ENCODE measurements at regions not wholly inside any gene's neighbourhood (a gene's known extent, or its start where the extent isn't known, plus 50 kb on each side); places are given as distances from the start of the nearest gene placed in this dataset.

GRCh38 chr3:14286887-14287500 is 108.4 kb downstream of the LSM3 start:
- DNase-seq (ENCODE audit: low read depth in 3 of 3), result no peak

DNA sequence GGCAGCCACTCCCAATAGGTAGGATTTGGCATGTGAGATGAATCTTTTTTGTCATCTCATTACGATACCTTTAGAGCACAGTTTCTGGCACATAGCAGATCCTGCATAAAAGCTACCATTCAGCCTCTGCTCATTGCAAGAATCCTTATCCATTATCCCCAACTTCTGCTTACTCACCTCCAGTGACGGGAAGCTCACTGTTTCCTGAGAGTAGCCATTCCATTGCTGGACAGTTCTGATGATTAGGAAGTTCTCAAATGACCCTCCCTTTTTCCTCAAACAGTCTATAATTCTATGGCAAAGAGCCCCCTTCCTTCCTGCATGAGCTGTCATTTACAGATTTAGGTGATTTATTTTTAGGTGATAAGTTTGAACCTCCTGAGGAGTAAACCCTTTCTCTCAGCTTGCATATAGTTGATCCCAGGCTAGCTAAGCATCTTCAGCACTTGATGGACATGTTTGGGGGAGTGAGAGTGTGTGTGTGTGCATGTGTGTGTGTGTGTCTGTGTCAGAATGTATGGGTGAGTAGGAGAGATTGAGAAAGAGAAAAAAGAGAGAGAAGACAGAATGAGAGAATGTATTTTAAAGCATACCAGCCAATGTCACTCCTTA is 109.7 kb downstream of the LSM3 start:
- no peak for DNase-seq (ENCODE audit: low read depth in 3 of 3)

DNA sequence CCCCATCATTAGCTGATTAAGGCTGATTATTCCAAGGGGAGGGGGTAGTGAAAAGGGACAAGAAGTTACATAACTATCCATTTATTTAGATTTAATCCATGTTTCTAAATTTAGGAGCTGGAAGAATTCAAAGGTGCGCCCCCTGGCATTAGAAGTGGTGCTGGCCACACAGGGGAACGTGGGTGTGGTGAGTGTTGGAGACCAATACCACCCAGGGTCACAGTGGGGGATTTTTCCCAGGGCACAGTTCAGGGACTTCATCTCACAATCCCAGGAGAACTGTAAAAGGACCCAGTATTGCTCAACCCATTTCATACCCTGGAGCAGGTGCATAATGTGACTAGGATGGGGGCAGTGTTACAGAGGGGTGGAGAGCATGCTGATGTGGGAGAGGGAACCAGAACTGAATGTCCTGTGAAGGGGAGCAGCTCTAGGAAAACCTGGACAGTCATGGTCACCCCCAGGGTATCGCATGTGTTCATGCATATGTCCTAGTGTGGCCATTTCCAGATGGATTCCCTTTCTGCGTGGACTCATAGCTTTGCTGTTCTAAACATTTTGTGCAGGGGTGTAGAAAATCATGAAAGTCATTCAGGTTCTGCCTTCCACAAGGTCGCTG is 110.3 kb downstream of the LSM3 start:
- DNase-seq (ENCODE audit: low read depth in 3 of 3), result no peak

DNA sequence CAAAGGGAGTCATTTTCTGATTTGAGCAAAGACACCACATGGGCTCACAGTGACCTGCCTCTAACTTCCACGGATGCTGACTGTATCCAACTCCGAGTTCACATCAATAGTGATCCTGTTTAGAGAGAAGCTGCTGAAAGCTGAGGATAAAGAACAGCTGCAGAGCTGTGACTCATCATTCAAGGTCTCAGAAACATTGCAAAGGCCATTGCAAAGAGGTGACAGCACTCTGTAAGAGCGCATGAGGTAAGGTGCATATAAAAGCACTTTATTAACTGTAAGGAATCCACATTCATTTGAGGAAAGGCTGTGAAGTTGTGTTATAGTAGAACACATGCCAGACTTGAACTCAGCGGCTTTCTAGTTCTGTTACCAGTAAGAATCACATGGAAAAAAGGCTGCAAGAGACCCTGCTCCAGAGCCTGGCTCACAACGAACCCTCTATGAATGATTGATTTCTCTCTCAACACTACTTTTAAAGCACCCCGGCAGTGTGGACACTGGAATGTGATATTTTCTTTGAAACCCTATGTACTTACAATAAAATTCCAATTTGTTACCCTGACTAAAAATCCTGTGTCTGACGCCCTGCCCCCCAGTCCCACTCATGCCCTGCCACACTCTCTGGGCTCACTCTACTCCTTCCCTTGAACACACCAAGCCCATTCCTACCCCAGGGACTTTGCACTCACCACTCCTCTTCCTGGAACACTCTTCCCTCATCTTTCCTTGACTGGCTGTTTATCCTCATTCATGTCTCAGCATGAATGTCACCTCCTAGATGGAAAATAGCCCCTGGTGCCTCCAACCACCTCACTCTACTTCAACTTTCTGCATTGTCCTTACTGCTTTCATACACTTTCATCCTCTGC is 111.2 kb downstream of the LSM3 start:
- DNase-seq (ENCODE audit: low read depth in 3 of 3), result no peak

GRCh38 chr3:14290631-14291385 is 111.6 kb upstream of the SLC6A6 start:
- DNase-seq (ENCODE audit: low read depth in 3 of 3), result no peak

DNA sequence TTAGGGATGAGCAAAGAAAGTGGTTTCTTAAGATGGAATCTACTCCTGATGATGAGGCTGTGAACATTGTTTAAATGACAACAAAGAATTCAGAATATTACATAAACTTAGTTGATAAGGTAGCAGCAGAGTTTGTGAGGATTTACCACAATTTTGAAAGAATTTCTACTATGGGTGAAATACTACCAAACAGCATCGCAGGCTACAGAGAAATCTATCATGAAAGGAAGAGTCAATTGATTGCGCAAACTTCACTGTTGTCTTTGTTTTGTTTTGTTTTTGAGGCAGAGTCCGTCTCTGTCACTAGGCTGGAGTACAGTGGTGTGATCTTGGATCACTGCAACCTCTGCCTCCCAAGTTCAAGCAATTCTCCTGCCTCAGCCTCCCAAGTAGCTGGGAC is 107.4 kb upstream of the SLC6A6 start:
- no peak for DNase-seq (ENCODE audit: low read depth in 3 of 3)

- DNase-seq (ENCODE audit: low read depth in 3 of 3), result no peak
Observed at GRCh38 chr3:14295801-14296200, 106.6 kb upstream of the SLC6A6 start.

DNA sequence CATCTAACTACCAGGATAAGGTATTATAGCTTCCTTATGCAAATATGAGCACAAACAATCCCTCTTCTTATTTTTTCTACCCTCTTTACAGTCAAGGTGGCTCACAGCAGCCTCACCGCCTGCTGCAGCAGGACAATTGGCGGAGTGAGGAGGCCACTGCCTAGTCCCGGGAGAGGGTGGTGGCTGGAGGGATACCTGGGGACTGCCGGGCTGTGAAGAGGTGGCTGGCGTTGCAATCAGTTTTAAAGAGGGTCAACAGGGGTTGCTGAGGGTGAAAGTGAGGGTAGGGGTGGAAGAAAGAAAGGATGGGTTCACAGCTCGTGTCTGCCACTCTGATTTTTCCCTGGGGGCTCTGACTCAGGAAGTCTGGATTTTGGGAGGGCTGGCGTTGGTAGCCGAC is 105.1 kb upstream of the SLC6A6 start:
- DNase-seq (ENCODE audit: low read depth in 3 of 3), result no peak

- no peak for DNase-seq (ENCODE audit: low read depth in 3 of 3)
Observed at GRCh38 chr3:14297784-14298236, 104.6 kb upstream of the SLC6A6 start.

GRCh38 chr3:14298442-14298841 is 104.0 kb upstream of the SLC6A6 start:
- DNase-seq (ENCODE audit: low read depth in 3 of 3), result no peak

- DNase-seq (ENCODE audit: low read depth in 3 of 3), result no peak
Observed at GRCh38 chr3:14298991-14299555, 103.3 kb upstream of the SLC6A6 start.

DNA sequence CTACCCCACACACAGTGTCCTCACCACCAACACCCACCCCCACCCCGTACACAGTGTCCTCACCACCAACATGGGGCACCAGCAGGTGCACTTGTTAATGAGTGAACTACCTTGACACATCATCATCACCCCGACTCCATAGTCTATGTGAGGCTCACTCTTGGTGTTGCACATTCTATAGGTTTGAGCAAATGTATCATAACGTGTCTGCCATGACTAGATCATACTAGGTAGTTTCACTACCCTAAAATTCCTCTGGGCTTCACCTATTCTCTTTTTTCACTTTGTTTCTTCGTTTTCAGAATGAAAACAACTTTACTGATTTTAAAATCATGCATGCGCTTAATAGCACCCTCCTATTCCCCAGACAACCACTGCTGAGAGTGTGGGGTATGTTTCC is 102.6 kb upstream of the SLC6A6 start:
- DNase-seq (ENCODE audit: low read depth in 3 of 3), result no peak

GRCh38 chr3:14300721-14301399 is 101.5 kb upstream of the SLC6A6 start:
- DNase-seq (ENCODE audit: low read depth in 3 of 3), result no peak

DNA sequence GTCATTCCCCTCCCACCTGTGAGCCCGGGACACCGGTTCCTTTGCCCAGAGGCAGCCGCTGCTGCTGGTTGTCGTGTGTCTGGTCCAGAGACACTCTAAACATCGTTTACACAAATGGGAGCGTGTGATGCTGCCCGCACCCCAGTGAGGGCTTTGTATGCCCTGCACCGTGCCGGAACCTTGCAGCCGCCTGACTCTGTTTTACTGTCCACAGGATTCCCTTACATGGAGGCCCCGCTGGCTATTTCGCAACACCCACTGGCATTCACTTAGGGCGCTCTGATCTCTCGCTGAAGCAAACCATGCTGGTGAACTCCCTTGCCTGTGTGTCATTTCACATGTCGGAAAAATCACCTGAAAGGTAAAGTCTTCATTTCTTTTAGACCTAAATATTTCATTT is 100.8 kb upstream of the SLC6A6 start:
- DNase-seq (ENCODE audit: low read depth in 3 of 3), result no peak

DNA sequence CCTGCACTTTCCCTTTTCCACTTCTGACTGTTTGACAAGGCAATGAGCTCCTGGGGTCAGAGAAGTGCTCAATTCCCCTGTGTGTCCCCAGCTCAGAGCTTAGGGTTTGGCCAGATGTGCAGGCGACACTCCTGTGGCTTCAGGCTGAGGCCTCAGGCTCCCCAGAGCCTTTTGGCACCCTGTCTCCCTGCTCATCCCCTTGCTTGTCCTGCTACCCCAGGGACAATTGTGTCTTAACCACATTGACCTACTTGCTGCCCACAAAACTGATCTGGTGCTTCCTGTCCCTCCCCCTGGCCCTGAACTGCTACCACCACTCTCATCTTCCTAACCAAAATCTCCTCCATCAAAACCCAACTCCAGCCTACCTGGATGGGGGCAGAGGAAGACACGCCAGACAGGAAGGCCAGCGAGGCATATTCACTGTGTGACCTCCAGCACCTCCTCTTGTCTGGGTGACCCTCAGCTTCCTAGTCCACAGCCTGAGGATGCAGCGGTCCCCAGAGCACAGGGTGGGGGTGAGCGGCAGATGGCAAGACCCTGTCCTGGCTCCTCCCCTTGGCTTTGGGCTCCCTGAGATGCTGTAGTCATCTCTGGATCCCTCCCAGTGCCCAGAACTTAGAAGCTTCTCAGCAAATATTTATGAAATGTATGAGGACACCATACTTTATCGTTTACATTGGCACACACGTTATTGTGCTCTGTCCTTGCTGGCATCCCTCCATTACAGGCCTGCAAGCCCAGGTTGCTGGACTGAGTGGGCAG is 98.9 kb upstream of the SLC6A6 start:
- no peak for DNase-seq (ENCODE audit: low read depth in 3 of 3)

GRCh38 chr3:14304101-14305045 is 98.0 kb upstream of the SLC6A6 start:
- DNase-seq (ENCODE audit: low read depth in 3 of 3), result no peak

DNA sequence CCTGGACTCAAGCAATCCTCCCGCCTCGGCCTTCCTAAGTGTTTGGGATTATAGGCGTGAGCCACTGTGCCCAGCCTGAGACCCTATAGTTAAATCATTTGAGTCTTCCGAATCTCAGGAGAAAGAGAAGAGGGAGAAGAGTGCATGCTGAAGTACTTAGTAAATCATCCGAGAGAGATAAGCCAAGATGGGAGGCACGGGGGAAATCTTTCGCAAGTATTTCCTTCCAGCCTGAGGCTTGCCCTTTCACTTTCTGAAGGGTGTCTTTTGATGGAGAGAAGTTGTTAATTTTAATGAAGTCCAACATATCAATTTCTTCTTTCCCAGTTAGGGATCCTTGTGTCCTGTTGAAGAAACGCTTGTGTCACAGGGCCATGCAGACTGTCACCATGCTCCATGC is 97.1 kb upstream of the SLC6A6 start:
- no peak for DNase-seq (ENCODE audit: low read depth in 3 of 3)

DNA sequence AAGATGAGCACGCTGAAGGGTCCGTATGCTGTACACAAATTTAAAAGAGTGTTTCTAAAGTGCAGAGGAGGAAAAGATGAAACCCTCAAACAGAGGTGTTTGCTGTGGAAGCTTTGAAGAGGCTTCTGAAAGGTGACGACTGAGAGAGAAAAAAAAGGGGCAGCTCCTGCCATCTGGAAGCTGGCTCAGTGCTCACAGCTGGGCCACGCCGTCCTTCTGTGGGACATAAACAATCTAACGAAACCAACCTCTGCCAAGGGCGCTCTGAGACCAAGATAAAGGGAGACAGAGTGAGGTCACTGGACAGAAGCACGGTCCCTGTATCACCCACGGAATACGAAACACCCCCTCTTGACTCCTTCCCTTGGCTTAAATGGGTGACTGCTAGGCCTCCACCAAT is 96.3 kb upstream of the SLC6A6 start:
- DNase-seq (ENCODE audit: low read depth in 3 of 3), result no peak

All from stimulated activated CD4-positive, alpha-beta T cell treated with anti-CD3 and anti-CD28 coated beads, TNF-alpha, amount 100 ng/mL, for 24 hours (primary cell).